PC-9 (cell line): ENCODE measurements at regions not wholly inside any gene's neighbourhood (a gene's known extent, or its start where the extent isn't known, plus 50 kb on each side); places are given as distances from the start of the nearest gene placed in this dataset.

Source experiments
- BruUV-seq: library from RNA; stranded (reverse); fragments of 400-500 nt; replicated peaks from 2 replicates; lab custom pipeline; 2021; lab: Mats Ljungman, UMichigan
- CTCF ChIA-PET: fragments of 300-600 bp; sonication (Branson Sonifier 250); formaldehyde crosslinking; loops from one replicate; lab custom pipeline; 2022; ENCODE audit warnings: antibody characterized with exemption; lab: Charles Lee
- POLR2A ChIA-PET: fragments of 300-600 bp; sonication (Branson Sonifier 250); formaldehyde crosslinking; loops from one replicate; lab custom pipeline; 2022; ENCODE audit warnings: antibody characterized with exemption; ENCODE audit not compliant: unreplicated experiment; lab: Charles Lee
- DNase-seq, 2 experiments: peaks; one replicate each; pipeline versions ENCODE4 v3.0.0 to v3.0.0-alpha.2; 2015 to 2022; ENCODE audit warnings: mixed read lengths in 1 of 2
- H2AFZ ChIP-seq: fragments of 200-600 bp; sonication (generic); 2 replicates; pipeline ENCODE4 v1.8.1; 2017; ENCODE audit warnings: antibody characterized with exemption
- H3F3A ChIP-seq: fragments of 200-600 bp; sonication (generic); 2 replicates; pipeline ENCODE4 v1.8.1; 2017; ENCODE audit warnings: antibody characterized with exemption, mild to moderate bottlenecking, low read depth; ENCODE audit not compliant: insufficient read depth
- H3K27ac ChIP-seq: fragments of 200-600 bp; sonication (generic); 2 replicates; pipeline ENCODE4 v1.6.1; 2016; ENCODE audit warnings: mixed run types
- H3K27me3 ChIP-seq: fragments of 200-600 bp; sonication (generic); 2 replicates; pipeline ENCODE4 v1.6.1; 2016; ENCODE audit warnings: low read depth, mixed run types; ENCODE audit not compliant: insufficient read depth
- H3K36me3 ChIP-seq: fragments of 200-600 bp; sonication (generic); 2 replicates; pipeline ENCODE4 v1.6.1; 2016; ENCODE audit warnings: low read depth, mixed run types
- H3K4me1 ChIP-seq: fragments of 200-600 bp; sonication (generic); replicated peaks from 2 replicates; pipeline ENCODE4 v1.6.1; 2016; ENCODE audit warnings: mixed run types; ENCODE audit not compliant: insufficient read depth
- H3K4me2 ChIP-seq: fragments of 200-600 bp; sonication (generic); 2 replicates; pipeline ENCODE4 v1.6.1; 2017; ENCODE audit warnings: mixed run types
- H3K4me3 ChIP-seq: fragments of 200-600 bp; sonication (generic); 2 replicates; pipeline ENCODE4 v1.6.1; 2016; ENCODE audit warnings: mixed run types
- H3K79me2 ChIP-seq: fragments of 200-600 bp; sonication (generic); 2 replicates; pipeline ENCODE4 v1.6.1; 2017; ENCODE audit warnings: low read depth, mixed run types
- H3K9me2 ChIP-seq: fragments of 200-600 bp; sonication (generic); 2 replicates; pipeline ENCODE4 v1.8.1; 2017; ENCODE audit warnings: mild to moderate bottlenecking; ENCODE audit not compliant: insufficient read depth
- H3K9me3 ChIP-seq: fragments of 200-600 bp; sonication (generic); 2 replicates; pipeline ENCODE4 v1.8.1; 2016; ENCODE audit warnings: low read depth; ENCODE audit not compliant: insufficient read depth
- H4K20me1 ChIP-seq: fragments of 200-600 bp; sonication (generic); 2 replicates; pipeline ENCODE4 v1.8.1; 2017; ENCODE audit not compliant: insufficient read depth
- EZH2 ChIP-seq: fragments of 200-600 bp; sonication (generic); IDR thresholded peaks from 2 replicates; pipeline ENCODE4 v1.8.0; 2017; ENCODE audit warnings: antibody characterized with exemption, low read depth
- intact Hi-C: fragments of 100-400 bp; cut with micrococcal nuclease; formaldehyde crosslinking; loops from one replicate; pipeline ENCODE4 v1.10.0; 2022; ENCODE audit not compliant: unreplicated experiment
- TF ChIP-seq, protein P1 (sequence below): fragments of 200-600 bp; sonication (generic); conservative IDR thresholded peaks from 2 replicates; pipeline ENCODE4 v1.6.1; 2017; ENCODE audit warnings: mixed run types, antibody characterized with exemption, mild to moderate bottlenecking, moderate library complexity

DNA sequence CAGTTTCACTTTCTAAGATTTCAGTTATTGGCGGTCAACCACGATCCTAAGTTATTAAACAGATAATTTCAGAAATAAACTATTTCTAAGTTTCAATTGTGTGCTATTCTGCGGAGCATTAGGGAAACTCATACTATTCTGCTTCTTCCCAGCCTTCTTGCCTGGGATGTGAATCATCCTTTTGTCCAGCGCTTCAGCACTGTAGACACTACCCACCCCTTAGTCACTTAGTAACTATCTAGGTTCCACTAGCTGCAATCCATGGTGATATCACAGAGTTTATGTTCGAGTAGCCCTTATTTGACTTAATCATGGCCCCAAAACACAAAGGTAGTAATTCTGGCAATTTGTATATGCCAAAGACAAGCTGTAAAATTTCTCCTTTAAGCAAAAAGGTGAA is 279.9 kb upstream of the ADAMTS5 start:
- TF ChIP-seq, protein P1, sequence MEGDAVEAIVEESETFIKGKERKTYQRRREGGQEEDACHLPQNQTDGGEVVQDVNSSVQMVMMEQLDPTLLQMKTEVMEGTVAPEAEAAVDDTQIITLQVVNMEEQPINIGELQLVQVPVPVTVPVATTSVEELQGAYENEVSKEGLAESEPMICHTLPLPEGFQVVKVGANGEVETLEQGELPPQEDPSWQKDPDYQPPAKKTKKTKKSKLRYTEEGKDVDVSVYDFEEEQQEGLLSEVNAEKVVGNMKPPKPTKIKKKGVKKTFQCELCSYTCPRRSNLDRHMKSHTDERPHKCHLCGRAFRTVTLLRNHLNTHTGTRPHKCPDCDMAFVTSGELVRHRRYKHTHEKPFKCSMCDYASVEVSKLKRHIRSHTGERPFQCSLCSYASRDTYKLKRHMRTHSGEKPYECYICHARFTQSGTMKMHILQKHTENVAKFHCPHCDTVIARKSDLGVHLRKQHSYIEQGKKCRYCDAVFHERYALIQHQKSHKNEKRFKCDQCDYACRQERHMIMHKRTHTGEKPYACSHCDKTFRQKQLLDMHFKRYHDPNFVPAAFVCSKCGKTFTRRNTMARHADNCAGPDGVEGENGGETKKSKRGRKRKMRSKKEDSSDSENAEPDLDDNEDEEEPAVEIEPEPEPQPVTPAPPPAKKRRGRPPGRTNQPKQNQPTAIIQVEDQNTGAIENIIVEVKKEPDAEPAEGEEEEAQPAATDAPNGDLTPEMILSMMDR, result no peak
- no peak for TF ChIP-seq EZH2
- DNase-seq, result no peak
- intact Hi-C loops, result no loop called here
- H4K20me1 ChIP-seq, result no peaks in the 10 kb centered on the region
- H2AFZ ChIP-seq, result no peak overlapping the region
- no peak overlapping the region for H3K4me2 ChIP-seq
- no peaks in the 10 kb centered on the region for H3F3A ChIP-seq
- H3K27ac ChIP-seq, result no peak overlapping the region
- no peak overlapping the region for H3K4me3 ChIP-seq
- H3K9me2 ChIP-seq, result no peaks in the 10 kb centered on the region
- no peaks in the 10 kb centered on the region for H3K79me2 ChIP-seq
- ChIA-PET CTCF (no interaction called here), POLR2A (no interaction called here)
- BruUV-seq, result no TSS peak
- no peaks in the 10 kb centered on the region for H3K9me3 ChIP-seq
- H3K36me3 ChIP-seq, result no peaks in the 10 kb centered on the region
- H3K4me1 ChIP-seq, result no peaks in the 10 kb centered on the region
- no peaks in the 10 kb centered on the region for H3K27me3 ChIP-seq

DNA sequence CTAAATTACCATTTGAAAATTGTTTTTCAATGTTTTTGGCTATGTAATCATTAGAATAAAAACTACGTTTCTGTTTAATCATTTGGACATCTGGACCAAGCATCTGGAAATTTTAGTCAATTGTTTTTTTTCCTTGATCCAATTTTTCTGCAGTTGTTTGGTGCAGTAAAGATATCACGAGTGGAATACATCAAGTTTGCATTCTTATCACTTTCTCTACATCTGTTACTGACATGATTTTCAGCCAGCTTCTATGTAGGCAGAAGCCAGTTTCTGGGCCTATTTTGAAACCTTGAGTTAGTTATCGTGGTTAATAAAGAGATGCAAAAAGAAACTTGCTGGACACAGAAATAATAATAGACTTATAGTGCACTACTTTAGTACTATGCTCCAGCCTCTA is 277.9 kb upstream of the ADAMTS5 start:
- Histone ChIP-seq H3K36me3 (no peaks in the 10 kb centered on the region), H2AFZ (no peak overlapping the region), H3K27me3 (no peaks in the 10 kb centered on the region), H3F3A (no peaks in the 10 kb centered on the region), H3K4me3 (no peak overlapping the region), H4K20me1 (no peaks in the 10 kb centered on the region), H3K9me2 (no peaks in the 10 kb centered on the region), H3K27ac (no peak overlapping the region), H3K79me2 (no peaks in the 10 kb centered on the region), H3K9me3 (no peaks in the 10 kb centered on the region), H3K4me1 (no peaks in the 10 kb centered on the region), H3K4me2 (no peak overlapping the region)
- intact Hi-C loops, result no loop called here
- TF ChIP-seq EZH2, result no peak
- TF ChIP-seq, protein P1, result no peak
- ChIA-PET CTCF (no interaction called here), POLR2A (no interaction called here)
- DNase-seq, result no peak
- BruUV-seq, result no TSS peak

DNA sequence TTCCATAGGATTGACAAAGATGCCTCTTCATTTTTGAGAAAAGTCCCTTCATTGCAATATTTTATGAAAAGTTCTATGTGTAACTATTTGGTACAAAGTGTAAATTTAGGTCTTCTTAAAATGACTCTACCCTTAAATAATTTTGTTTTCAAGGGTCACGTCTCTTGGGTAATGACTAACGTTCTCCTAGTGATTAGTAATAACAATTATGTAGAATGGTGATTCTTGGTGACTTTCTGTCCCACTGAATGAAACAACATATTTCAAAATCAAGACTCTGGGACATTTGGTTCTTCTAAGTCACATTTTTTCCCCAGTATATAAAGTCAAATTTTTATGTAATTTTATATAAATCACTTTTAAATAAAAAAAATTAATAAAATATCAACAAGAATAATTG is 277.5 kb upstream of the ADAMTS5 start:
- Histone ChIP-seq H3K79me2 (no peaks in the 10 kb centered on the region), H3K9me2 (no peaks in the 10 kb centered on the region), H3K27me3 (no peaks in the 10 kb centered on the region), H2AFZ (no peak overlapping the region), H3K4me2 (no peak overlapping the region), H3F3A (no peaks in the 10 kb centered on the region), H4K20me1 (no peaks in the 10 kb centered on the region), H3K4me3 (no peak overlapping the region), H3K27ac (no peak overlapping the region), H3K36me3 (no peaks in the 10 kb centered on the region), H3K4me1 (no peaks in the 10 kb centered on the region), H3K9me3 (no peaks in the 10 kb centered on the region)
- CTCF ChIA-PET, result no interaction called here
- DNase-seq, result no peak
- intact Hi-C loops, result no loop called here
- TF ChIP-seq, protein P1, result no peak
- TF ChIP-seq EZH2, result no peak
- POLR2A ChIA-PET, result no interaction called here
- BruUV-seq, result no TSS peak
